ENCODE measurements at regions not wholly inside any gene's neighbourhood (a gene's known extent, or its start where the extent isn't known, plus 50 kb on each side); places are given as distances from the start of the nearest gene placed in this dataset.

DNA sequence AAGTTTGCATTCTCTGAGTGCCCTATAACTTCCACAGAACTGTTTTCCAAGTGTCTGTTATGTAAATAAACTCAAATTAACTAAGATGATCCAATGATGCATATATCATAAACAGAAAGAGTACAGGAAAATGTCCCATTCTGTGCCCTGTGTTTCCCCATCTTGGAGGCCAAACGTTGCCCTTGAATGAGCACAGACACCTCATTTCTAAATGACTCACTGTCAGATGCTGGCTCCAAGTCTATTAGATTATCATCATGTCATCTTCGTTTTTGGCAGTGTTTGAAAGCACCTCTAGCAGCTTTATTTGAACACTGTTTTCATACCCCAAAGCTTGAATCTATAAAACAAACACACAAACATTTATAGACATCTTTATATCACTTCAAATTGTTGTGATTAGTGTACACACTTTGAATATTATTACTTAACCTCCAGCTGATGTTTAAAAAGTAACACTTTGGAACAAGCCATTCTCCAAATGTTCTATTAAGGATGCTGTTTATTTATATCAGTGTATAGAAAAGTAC lies 424.2 kb downstream of the NOVA1 start:
- Histone ChIP-seq H4K20me1 (ENCODE audit: insufficient read depth, low read length) (no peaks in the 10 kb centered on the region), H3K4me1 (ENCODE audit: insufficient read depth, low read length) (no peaks in the 10 kb centered on the region), H3K9me3 (ENCODE audit: low read depth, low read length) (peaks cover 3% of the 10 kb centered on the region), H3K27me3 (ENCODE audit: insufficient read depth, low read length) (no peaks in the 10 kb centered on the region), H2AFZ (ENCODE audit: low read length) (no peak overlapping the region), H3K4me3 (ENCODE audit: insufficient read depth, low read length) (no peak overlapping the region), H3K79me2 (ENCODE audit: insufficient read depth, low read length) (no peaks in the 10 kb centered on the region), H3K27ac (ENCODE audit: low read depth, low read length) (no peak overlapping the region), H3K36me3 (ENCODE audit: insufficient read depth, low read length) (no peaks in the 10 kb centered on the region), H3K4me2 (ENCODE audit: insufficient read depth, low read length) (no peak overlapping the region)
- no peak for DNase-seq (ENCODE audit: insufficient read length, low spot score, missing footprints)
- TF ChIP-seq, protein P1, sequence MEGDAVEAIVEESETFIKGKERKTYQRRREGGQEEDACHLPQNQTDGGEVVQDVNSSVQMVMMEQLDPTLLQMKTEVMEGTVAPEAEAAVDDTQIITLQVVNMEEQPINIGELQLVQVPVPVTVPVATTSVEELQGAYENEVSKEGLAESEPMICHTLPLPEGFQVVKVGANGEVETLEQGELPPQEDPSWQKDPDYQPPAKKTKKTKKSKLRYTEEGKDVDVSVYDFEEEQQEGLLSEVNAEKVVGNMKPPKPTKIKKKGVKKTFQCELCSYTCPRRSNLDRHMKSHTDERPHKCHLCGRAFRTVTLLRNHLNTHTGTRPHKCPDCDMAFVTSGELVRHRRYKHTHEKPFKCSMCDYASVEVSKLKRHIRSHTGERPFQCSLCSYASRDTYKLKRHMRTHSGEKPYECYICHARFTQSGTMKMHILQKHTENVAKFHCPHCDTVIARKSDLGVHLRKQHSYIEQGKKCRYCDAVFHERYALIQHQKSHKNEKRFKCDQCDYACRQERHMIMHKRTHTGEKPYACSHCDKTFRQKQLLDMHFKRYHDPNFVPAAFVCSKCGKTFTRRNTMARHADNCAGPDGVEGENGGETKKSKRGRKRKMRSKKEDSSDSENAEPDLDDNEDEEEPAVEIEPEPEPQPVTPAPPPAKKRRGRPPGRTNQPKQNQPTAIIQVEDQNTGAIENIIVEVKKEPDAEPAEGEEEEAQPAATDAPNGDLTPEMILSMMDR (IDR thresholded peaks at IDR 0.05; ENCODE audit: extremely low read depth, low read depth, low read length), result no peak

DNA sequence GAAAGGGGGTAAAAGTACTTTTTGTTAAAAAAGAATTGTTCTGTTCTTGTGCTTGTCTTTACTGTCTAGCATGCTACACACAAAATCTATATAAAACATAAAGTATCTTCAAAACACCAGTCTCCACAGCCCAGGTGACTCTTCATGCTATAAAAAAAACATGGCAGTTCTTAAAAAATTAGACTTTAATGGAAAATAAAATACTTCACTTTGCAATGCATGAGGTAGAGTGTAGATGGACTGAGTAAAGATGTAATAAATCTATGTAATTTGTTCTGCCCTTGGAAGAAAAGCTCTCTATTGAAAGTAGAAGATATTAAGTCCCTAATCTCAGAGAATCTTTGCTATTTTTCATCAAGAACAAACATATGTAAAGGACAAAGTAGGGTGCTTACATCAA lies 425.4 kb downstream of the NOVA1 start:
- Histone ChIP-seq H3K27ac (ENCODE audit: low read depth, low read length) (no peak overlapping the region), H3K4me1 (ENCODE audit: insufficient read depth, low read length) (no peaks in the 10 kb centered on the region), H3K79me2 (ENCODE audit: insufficient read depth, low read length) (no peaks in the 10 kb centered on the region), H3K36me3 (ENCODE audit: insufficient read depth, low read length) (no peaks in the 10 kb centered on the region), H3K9me3 (ENCODE audit: low read depth, low read length) (peaks cover 3% of the 10 kb centered on the region), H2AFZ (ENCODE audit: low read length) (no peak overlapping the region), H3K4me3 (ENCODE audit: insufficient read depth, low read length) (no peak overlapping the region), H4K20me1 (ENCODE audit: insufficient read depth, low read length) (no peaks in the 10 kb centered on the region), H3K4me2 (ENCODE audit: insufficient read depth, low read length) (no peak overlapping the region), H3K27me3 (ENCODE audit: insufficient read depth, low read length) (no peaks in the 10 kb centered on the region)
- TF ChIP-seq, protein P1 (IDR thresholded peaks at IDR 0.05; ENCODE audit: extremely low read depth, low read depth, low read length), result no peak
- DNase-seq (ENCODE audit: insufficient read length, low spot score, missing footprints), result no peak

DNA sequence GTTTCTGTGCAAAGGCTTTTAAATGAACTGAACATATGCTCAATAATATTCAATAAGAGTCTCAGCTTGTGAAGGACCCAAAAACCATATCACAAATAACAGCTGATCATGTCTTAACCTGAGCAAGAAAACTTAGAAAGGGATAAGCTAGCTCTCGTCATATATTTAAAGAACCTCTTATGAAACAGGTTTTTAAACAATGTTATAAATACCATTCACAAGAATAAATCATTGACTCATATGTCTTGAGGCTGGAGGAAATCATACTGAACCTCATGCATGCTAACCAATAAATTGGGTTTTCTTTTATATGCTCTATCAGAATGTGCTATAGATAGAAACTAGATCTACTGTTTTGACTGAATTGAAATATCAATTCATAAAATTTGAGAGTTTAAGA lies 426.9 kb downstream of the NOVA1 start:
- no peak for DNase-seq (ENCODE audit: insufficient read length, low spot score, missing footprints)
- Histone ChIP-seq H3K79me2 (ENCODE audit: insufficient read depth, low read length) (no peaks in the 10 kb centered on the region), H3K27me3 (ENCODE audit: insufficient read depth, low read length) (no peaks in the 10 kb centered on the region), H3K4me2 (ENCODE audit: insufficient read depth, low read length) (no peak overlapping the region), H3K4me1 (ENCODE audit: insufficient read depth, low read length) (no peaks in the 10 kb centered on the region), H3K4me3 (ENCODE audit: insufficient read depth, low read length) (no peak overlapping the region), H3K36me3 (ENCODE audit: insufficient read depth, low read length) (no peaks in the 10 kb centered on the region), H3K9me3 (ENCODE audit: low read depth, low read length) (peaks cover 3% of the 10 kb centered on the region), H3K27ac (ENCODE audit: low read depth, low read length) (no peak overlapping the region), H4K20me1 (ENCODE audit: insufficient read depth, low read length) (no peaks in the 10 kb centered on the region), H2AFZ (ENCODE audit: low read length) (no peak overlapping the region)
- TF ChIP-seq, protein P1 (IDR thresholded peaks at IDR 0.05; ENCODE audit: extremely low read depth, low read depth, low read length), result no peak

DNA sequence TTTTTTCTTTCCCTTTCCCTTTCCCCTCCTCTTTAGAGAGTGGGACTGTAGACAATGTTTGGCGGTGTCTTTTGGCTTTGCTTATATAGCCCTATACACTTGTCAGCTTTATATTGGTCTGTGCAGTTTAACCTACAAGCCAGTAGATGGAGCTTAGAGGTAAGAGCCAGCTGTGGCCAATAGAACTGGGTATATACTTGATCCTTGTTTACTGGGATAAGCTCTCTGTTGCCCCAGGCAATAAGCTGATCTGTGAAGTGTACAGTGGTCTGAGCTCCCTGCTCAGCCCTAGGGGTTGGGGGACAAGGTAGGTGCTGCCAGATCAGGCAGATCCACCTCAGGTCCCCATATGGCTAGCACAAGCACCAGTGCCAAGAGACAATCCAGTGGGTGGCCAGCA lies 434.1 kb downstream of the NOVA1 start:
- no peaks in the 10 kb centered on the region for H4K20me1 ChIP-seq (ENCODE audit: insufficient read depth, low read length)
- no peaks in the 10 kb centered on the region for H3K4me1 ChIP-seq (ENCODE audit: insufficient read depth, low read length)
- no peak overlapping the region for H3K4me3 ChIP-seq (ENCODE audit: insufficient read depth, low read length)
- H3K36me3 ChIP-seq (ENCODE audit: insufficient read depth, low read length), result no peaks in the 10 kb centered on the region
- H3K27me3 ChIP-seq (ENCODE audit: insufficient read depth, low read length), result no peaks in the 10 kb centered on the region
- no peak overlapping the region for H2AFZ ChIP-seq (ENCODE audit: low read length)
- no peak overlapping the region for H3K4me2 ChIP-seq (ENCODE audit: insufficient read depth, low read length)
- no peaks in the 10 kb centered on the region for H3K79me2 ChIP-seq (ENCODE audit: insufficient read depth, low read length)
- H3K27ac ChIP-seq (ENCODE audit: low read depth, low read length), result no peak overlapping the region
- no peak for DNase-seq (ENCODE audit: insufficient read length, low spot score, missing footprints)
- TF ChIP-seq, protein P1 (IDR thresholded peaks at IDR 0.05; ENCODE audit: extremely low read depth, low read depth, low read length), result no peak
- H3K9me3 ChIP-seq (ENCODE audit: low read depth, low read length), result peaks cover 1% of the 10 kb centered on the region
